ENCODE measurements at regions not wholly inside any gene's neighbourhood (a gene's known extent, or its start where the extent isn't known, plus 50 kb on each side); places are given as distances from the start of the nearest gene placed in this dataset.

- no TSS peak for BruUV-seq (replicated peaks)
- H3K79me2 ChIP-seq (ENCODE audit: low read length): no peaks in the 10 kb centered on the region
- POLR2A ChIA-PET (ENCODE audit: unreplicated experiment): no interaction called here
- H3K27me3 ChIP-seq (ENCODE audit: low read length): no peaks in the 10 kb centered on the region
- H3K9me2 ChIP-seq (replicated peaks; ENCODE audit: low read length): no peaks in the 10 kb centered on the region
- no peaks in the 10 kb centered on the region for H4K20me1 ChIP-seq (ENCODE audit: low read length)
- TF ChIP-seq CTCF (conservative IDR thresholded peaks at IDR 0.05; ENCODE audit: low read depth, low read length): no peak
- no peak for TF ChIP-seq EZH2phosphoT487 (IDR thresholded peaks at IDR 0.05; ENCODE audit: borderline replicate concordance, low read length)
- no peak for TF ChIP-seq EZH2 (IDR thresholded peaks at IDR 0.05; ENCODE audit: low read length, unreplicated experiment)
- H3K27ac ChIP-seq (ENCODE audit: low read length): no peak overlapping the region
- no peak overlapping the region for H2AFZ ChIP-seq (ENCODE audit: low read length)
- no peak overlapping the region for H3K4me2 ChIP-seq (ENCODE audit: low read length)
- no peaks in the 10 kb centered on the region for H3K4me1 ChIP-seq (ENCODE audit: insufficient read depth, low read length)
- intact Hi-C loops (cut with micrococcal nuclease): no loop called here
- DNase-seq (no peak), ATAC-seq (no peak)
- CTCF ChIA-PET: no interaction called here
- no peak overlapping the region for H3K4me3 ChIP-seq (ENCODE audit: low read length)
- no peaks in the 10 kb centered on the region for H3F3A ChIP-seq (ENCODE audit: low read length, unreplicated experiment)
- H3K36me3 ChIP-seq (ENCODE audit: low read depth, low read length): no peaks in the 10 kb centered on the region
- H3K9ac ChIP-seq (ENCODE audit: low read length): no peak overlapping the region
- no peaks in the 10 kb centered on the region for H3K9me3 ChIP-seq (ENCODE audit: low read length)
These were observed 336.0 kb downstream of the HGF start for GRCh38 chr7:81433692-81434331.

GRCh38 chr7:81433206-81433605 lies 336.6 kb downstream of the HGF start:
- no peak overlapping the region for H3K27ac ChIP-seq (ENCODE audit: low read length)
- no peaks in the 10 kb centered on the region for H3K9me2 ChIP-seq (replicated peaks; ENCODE audit: low read length)
- H3K4me3 ChIP-seq (ENCODE audit: low read length): no peak overlapping the region
- DNase-seq (no peak), ATAC-seq (no peak)
- no peaks in the 10 kb centered on the region for H4K20me1 ChIP-seq (ENCODE audit: low read length)
- H3K4me2 ChIP-seq (ENCODE audit: low read length): no peak overlapping the region
- no peaks in the 10 kb centered on the region for H3K9me3 ChIP-seq (ENCODE audit: low read length)
- H2AFZ ChIP-seq (ENCODE audit: low read length): no peak overlapping the region
- TF ChIP-seq EZH2 (IDR thresholded peaks at IDR 0.05; ENCODE audit: low read length, unreplicated experiment): no peak
- no peak for TF ChIP-seq EZH2phosphoT487 (IDR thresholded peaks at IDR 0.05; ENCODE audit: borderline replicate concordance, low read length)
- no peak for TF ChIP-seq CTCF (conservative IDR thresholded peaks at IDR 0.05; ENCODE audit: low read depth, low read length)
- CTCF ChIA-PET: no interaction called here
- no peaks in the 10 kb centered on the region for H3K4me1 ChIP-seq (ENCODE audit: insufficient read depth, low read length)
- no peak overlapping the region for H3K9ac ChIP-seq (ENCODE audit: low read length)
- intact Hi-C loops (cut with micrococcal nuclease): no loop called here
- BruUV-seq (replicated peaks): no TSS peak
- POLR2A ChIA-PET (ENCODE audit: unreplicated experiment): no interaction called here
- no peaks in the 10 kb centered on the region for H3K36me3 ChIP-seq (ENCODE audit: low read depth, low read length)
- H3F3A ChIP-seq (ENCODE audit: low read length, unreplicated experiment): no peaks in the 10 kb centered on the region
- H3K27me3 ChIP-seq (ENCODE audit: low read length): no peaks in the 10 kb centered on the region
- no peaks in the 10 kb centered on the region for H3K79me2 ChIP-seq (ENCODE audit: low read length)

GRCh38 chr7:81430761-81431160 lies 339.1 kb downstream of the HGF start:
- Histone ChIP-seq H3K4me1 (ENCODE audit: insufficient read depth, low read length) (no peaks in the 10 kb centered on the region), H3K9me3 (ENCODE audit: low read length) (no peaks in the 10 kb centered on the region), H3K4me2 (ENCODE audit: low read length) (no peak overlapping the region), H3K4me3 (ENCODE audit: low read length) (no peak overlapping the region), H3F3A (ENCODE audit: low read length, unreplicated experiment) (no peaks in the 10 kb centered on the region), H3K9me2 (replicated peaks; ENCODE audit: low read length) (no peaks in the 10 kb centered on the region), H2AFZ (ENCODE audit: low read length) (no peak overlapping the region), H3K27ac (ENCODE audit: low read length) (no peak overlapping the region), H3K9ac (ENCODE audit: low read length) (no peak overlapping the region), H3K27me3 (ENCODE audit: low read length) (no peaks in the 10 kb centered on the region), H3K79me2 (ENCODE audit: low read length) (no peaks in the 10 kb centered on the region), H4K20me1 (ENCODE audit: low read length) (no peaks in the 10 kb centered on the region), H3K36me3 (ENCODE audit: low read depth, low read length) (no peaks in the 10 kb centered on the region)
- no peak for ATAC-seq
- no TSS peak for BruUV-seq (replicated peaks)
- ChIA-PET POLR2A (ENCODE audit: unreplicated experiment) (no interaction called here), CTCF (no interaction called here)
- DNase-seq: no peak
- no peak for TF ChIP-seq EZH2 (IDR thresholded peaks at IDR 0.05; ENCODE audit: low read length, unreplicated experiment)
- intact Hi-C loops (cut with micrococcal nuclease): no loop called here
